Thyroid gland (tissue), 4 donors: ENCODE measurements at regions not wholly inside any gene's neighbourhood (a gene's known extent, or its start where the extent isn't known, plus 50 kb on each side); places are given as distances from the start of the nearest gene placed in this dataset.
"Not testable (repeated sequence)": the region's sequence is repeated elsewhere in the genome, so short reads cannot be mapped to it uniquely, and the experiment has no call there.

Source experiments
- DNase-seq, 2 donors: peaks; one replicate each; pipeline ENCODE4 v3.0.0-alpha.2; 2019
- H3K27ac ChIP-seq, 3 donors: fragments of 200-600 bp; sonication (generic); 1 replicate in 2 of 3; 2 replicates in 1 of 3; pipeline ENCODE4 v1.5.1; 2016 to 2019; ENCODE audit warnings: mild to moderate bottlenecking in 1 of 3, moderate library complexity in 1 of 3
- H3K27me3 ChIP-seq: fragments of 200-600 bp; sonication (generic); one replicate; pipeline ENCODE4 v1.5.1; 2019
- H3K36me3 ChIP-seq, 2 donors: fragments of 200-600 bp; sonication (generic); one replicate each; pipeline ENCODE4 v1.5.1; 2016 to 2019
- H3K4me1 ChIP-seq, 2 donors: fragments of 200-600 bp; sonication (generic); one replicate each; pipeline ENCODE4 v1.5.1; 2017 to 2019
- H3K4me3 ChIP-seq, 3 donors: fragments of 200-600 bp; sonication (generic); replicated peaks in 1 of 3; 1 replicate in 2 of 3; 2 replicates in 1 of 3; pipeline ENCODE4 v1.5.1; 2016; ENCODE audit warnings: mild to moderate bottlenecking in 1 of 3
- H3K9me3 ChIP-seq: fragments of 200-600 bp; sonication (generic); one replicate; pipeline ENCODE4 v1.5.1; 2017
- POLR2A ChIP-seq, 2 donors: fragments of 450-650 bp; IDR thresholded peaks; one replicate each; pipeline ENCODE4 v1.6.1; 2017; ENCODE audit warnings: antibody characterized with exemption in 2 of 2, mild to moderate bottlenecking in 2 of 2, moderate library complexity in 1 of 2
- WGBS, 2 donors: methylation state at CpG; one replicate each; pipeline ENCODE4 v1.1.5; 2017; 5-methylcytosine and 5-hydroxymethylcytosine counted together
- intact Hi-C: fragments of 100-400 bp; cut with DNase I; formaldehyde crosslinking; loops from one replicate; pipeline ENCODE4 v1.15.1; 2023
- TF ChIP-seq, protein P1 (sequence below), 6 experiments: fragments of 200-600 bp in 3 of 6; fragments of 450-650 bp in 3 of 6; sonication (generic) in 3 of 6; IDR thresholded peaks; one replicate each; pipeline ENCODE4 v1.5.1; 2016 to 2019; ENCODE audit warnings: antibody characterized with exemption in 6 of 6, mild to moderate bottlenecking in 2 of 6, inconsistent platforms in 1 of 6, moderate library complexity in 1 of 6

DNA sequence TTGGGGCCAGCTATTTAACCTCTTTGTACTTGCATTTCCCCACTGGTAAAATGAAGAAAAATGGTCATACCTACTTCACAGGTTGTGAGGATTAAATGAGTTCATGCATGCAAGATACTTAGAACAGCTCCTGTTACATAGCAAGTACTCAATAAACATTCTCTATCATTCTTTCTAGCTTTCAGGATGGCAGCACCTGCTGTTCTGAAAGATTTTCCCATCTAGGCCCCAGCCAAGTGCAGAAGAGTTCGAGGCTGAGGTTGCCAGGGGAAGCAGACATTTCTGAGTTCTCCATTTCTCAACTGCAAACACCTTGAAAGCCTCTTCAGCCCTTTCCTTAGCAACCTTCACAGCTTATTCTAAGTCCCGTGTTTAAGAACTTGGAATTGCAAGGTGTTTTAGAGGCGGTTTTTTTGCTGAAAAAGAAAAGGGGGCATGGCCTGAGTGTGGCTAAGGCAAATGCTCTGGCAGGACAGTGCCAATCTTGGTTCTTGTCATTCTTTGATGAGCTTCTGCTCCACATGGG lies 73.0 kb upstream of the PRMT8 start:
- WGBS, 2 donors: 59 to 67% methylated on average over 3 of the region's 3 CpGs
- intact Hi-C loops: no loop called here
- no peaks in the 10 kb centered on the region for H3K36me3 ChIP-seq
- H3K9me3 ChIP-seq: no peaks in the 10 kb centered on the region
- H3K4me1 ChIP-seq: no peaks in the 10 kb centered on the region
- no peaks in the 10 kb centered on the region for H3K27me3 ChIP-seq
- no peak overlapping the region for H3K4me3 ChIP-seq
- no peak for DNase-seq
- TF ChIP-seq, protein P1, sequence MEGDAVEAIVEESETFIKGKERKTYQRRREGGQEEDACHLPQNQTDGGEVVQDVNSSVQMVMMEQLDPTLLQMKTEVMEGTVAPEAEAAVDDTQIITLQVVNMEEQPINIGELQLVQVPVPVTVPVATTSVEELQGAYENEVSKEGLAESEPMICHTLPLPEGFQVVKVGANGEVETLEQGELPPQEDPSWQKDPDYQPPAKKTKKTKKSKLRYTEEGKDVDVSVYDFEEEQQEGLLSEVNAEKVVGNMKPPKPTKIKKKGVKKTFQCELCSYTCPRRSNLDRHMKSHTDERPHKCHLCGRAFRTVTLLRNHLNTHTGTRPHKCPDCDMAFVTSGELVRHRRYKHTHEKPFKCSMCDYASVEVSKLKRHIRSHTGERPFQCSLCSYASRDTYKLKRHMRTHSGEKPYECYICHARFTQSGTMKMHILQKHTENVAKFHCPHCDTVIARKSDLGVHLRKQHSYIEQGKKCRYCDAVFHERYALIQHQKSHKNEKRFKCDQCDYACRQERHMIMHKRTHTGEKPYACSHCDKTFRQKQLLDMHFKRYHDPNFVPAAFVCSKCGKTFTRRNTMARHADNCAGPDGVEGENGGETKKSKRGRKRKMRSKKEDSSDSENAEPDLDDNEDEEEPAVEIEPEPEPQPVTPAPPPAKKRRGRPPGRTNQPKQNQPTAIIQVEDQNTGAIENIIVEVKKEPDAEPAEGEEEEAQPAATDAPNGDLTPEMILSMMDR (IDR thresholded peaks at IDR 0.05): no peak
- no peak for TF ChIP-seq POLR2A (IDR thresholded peaks at IDR 0.05)
- H3K27ac ChIP-seq: no peak overlapping the region

- Histone ChIP-seq H3K4me3 (no peak overlapping the region), H3K9me3 (no peaks in the 10 kb centered on the region), H3K27ac (no peak overlapping the region), H3K27me3 (no peaks in the 10 kb centered on the region), H3K4me1 (no peaks in the 10 kb centered on the region), H3K36me3 (no peaks in the 10 kb centered on the region)
- no peak for TF ChIP-seq POLR2A (IDR thresholded peaks at IDR 0.05)
- TF ChIP-seq, protein P1 (IDR thresholded peaks at IDR 0.05): no peak
- intact Hi-C loops: no loop called here
- DNase-seq: no peak
- WGBS, 2 donors: 65 to 69% methylated on average over 12 of the region's 12 CpGs
Observed at GRCh38 chr12:3418609-3419390, 72.2 kb upstream of the PRMT8 start.

DNA sequence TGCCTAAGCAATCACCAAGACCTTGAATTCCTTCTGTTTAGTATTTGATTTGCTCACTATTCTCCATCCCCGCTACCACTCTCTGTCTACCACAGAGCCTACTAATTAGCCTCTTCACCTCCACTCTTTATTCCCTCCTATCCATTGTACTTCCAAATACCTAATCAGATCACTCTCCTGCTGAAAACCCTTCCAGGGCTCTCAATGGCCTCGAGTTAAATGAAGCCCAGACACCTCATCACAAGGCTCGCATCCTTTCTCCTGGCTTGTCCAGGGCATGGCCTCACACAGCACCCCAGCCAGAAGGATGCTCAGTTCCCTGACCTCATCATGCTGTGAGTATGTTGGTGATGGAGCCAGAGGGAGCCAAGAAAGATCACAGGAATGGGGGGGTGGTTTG lies 71.4 kb upstream of the PRMT8 start:
- TF ChIP-seq, protein P1 (IDR thresholded peaks at IDR 0.05): no peak
- no peak for TF ChIP-seq POLR2A (IDR thresholded peaks at IDR 0.05)
- Histone ChIP-seq H3K4me3 (no peak overlapping the region), H3K4me1 (no peaks in the 10 kb centered on the region), H3K36me3 (no peaks in the 10 kb centered on the region), H3K27me3 (no peaks in the 10 kb centered on the region), H3K27ac (no peak overlapping the region), H3K9me3 (no peaks in the 10 kb centered on the region)
- 70% methylated on average over 3 of the region's 3 CpGs for WGBS, 2 donors
- DNase-seq: no peak
- intact Hi-C loops: no loop called here

DNA sequence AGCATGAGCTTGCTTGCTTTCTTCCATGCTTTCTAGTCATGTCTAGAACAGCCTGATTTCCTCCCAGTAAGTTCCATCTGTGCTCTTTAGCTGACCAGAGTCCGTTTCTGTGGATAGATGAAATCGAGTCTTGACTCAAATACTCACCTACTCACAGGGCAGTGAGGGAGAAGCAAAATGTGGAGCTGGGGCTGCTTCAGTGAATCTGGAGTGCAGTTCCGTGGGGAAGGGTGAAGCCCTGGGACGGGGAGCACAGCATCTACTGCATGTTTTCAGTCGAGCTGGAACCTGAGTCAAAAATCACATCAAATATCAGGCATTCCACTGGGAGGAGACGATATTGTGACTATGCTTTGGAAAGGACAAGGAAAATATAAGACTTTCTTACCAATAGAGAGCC lies 70.3 kb upstream of the PRMT8 start:
- H3K4me3 ChIP-seq: no peak overlapping the region
- no peaks in the 10 kb centered on the region for H3K36me3 ChIP-seq
- DNase-seq: peak in 1 of 2 donors; percentile 14
- TF ChIP-seq, protein P1 (IDR thresholded peaks at IDR 0.05): no peak
- TF ChIP-seq POLR2A (IDR thresholded peaks at IDR 0.05): no peak
- H3K9me3 ChIP-seq: no peaks in the 10 kb centered on the region
- H3K27ac ChIP-seq: no peak overlapping the region
- no peaks in the 10 kb centered on the region for H3K27me3 ChIP-seq
- intact Hi-C loops: no loop called here
- H3K4me1 ChIP-seq: no peaks in the 10 kb centered on the region
- WGBS, 2 donors: 23 to 28% methylated on average over 6 of the region's 6 CpGs

- WGBS, 2 donors: 21 to 31% methylated on average over 10 to 13 of the region's 13 CpGs
- intact Hi-C loops: no loop called here
- H3K36me3 ChIP-seq: no peaks in the 10 kb centered on the region
- H3K9me3 ChIP-seq: no peaks in the 10 kb centered on the region
- no peaks in the 10 kb centered on the region for H3K4me1 ChIP-seq
- H3K4me3 ChIP-seq: no peak overlapping the region
- DNase-seq: no peak
- H3K27ac ChIP-seq: no peak overlapping the region
- TF ChIP-seq, protein P1 (IDR thresholded peaks at IDR 0.05): no peak
- no peaks in the 10 kb centered on the region for H3K27me3 ChIP-seq
Observed at GRCh38 chr12:3421191-3421978, 69.6 kb upstream of the PRMT8 start.

DNA sequence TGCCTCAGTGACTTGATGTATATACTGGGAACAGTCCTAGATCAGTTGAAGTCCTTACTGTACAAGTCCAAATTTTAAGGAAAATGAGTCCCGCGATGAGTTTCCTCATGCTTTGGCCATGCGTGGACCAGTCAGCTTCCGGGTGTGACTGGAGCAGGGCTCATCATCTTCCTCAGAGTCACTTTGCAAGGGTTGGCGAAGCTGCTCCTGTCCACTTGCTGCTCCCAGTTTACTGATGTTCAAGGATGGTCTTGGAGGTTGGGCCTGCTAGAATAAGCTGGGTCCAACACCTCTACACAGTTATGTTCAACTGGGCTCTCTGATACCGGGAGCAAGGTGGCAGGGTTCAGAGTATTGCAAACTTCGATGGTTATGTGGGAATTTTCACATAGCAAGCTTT lies 66.2 kb upstream of the PRMT8 start:
- H3K4me3 ChIP-seq, H3K9me3 ChIP-seq, H3K27ac ChIP-seq, intact Hi-C loops, DNase-seq, H3K36me3 ChIP-seq, H3K4me1 ChIP-seq, H3K27me3 ChIP-seq: not testable (repeated sequence)
- WGBS, 2 donors: 83 to 87% methylated on average over 7 of the region's 7 CpGs
